ENCODE measurements at regions not wholly inside any gene's neighbourhood (a gene's known extent, or its start where the extent isn't known, plus 50 kb on each side); places are given as distances from the start of the nearest gene placed in this dataset.

- no peak for DNase-seq (ENCODE audit: low read depth in 3 of 3)
Measured at GRCh38 chr5:4802044-4802443, 338.1 kb upstream of the ADAMTS16 start.

DNA sequence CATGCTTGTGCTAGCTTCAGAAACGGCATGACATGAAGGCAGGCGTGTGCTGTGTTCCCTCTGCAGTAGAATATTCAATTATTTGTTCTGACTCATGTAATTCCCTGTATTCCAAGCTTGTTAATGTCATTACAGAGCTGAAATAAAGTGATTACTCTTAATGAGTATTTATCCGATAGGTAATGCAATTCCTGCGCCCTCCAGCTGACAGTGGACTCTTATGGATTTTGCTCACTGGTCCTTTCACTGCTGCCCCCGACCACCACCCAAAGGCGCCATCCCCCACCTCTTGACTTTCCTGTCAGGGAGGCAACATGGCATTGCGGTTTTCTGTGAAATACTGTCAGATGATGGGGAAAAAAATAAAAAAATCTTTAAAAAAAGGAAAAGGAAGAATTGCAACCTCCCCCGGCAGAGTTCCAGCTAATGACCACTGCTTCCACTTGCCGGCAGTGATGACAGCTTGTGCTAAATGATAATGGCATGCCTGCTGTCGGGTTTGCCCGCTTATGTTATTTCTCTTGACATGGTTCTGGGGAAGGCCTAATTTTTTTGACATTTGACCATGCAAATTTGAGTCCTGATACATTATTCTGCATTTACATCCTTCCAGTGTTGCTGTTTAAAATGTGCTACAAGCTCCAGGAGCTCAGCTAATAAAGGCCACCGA, 335.3 kb upstream of the ADAMTS16 start:
- DNase-seq (ENCODE audit: low read depth in 3 of 3) = no peak

DNA sequence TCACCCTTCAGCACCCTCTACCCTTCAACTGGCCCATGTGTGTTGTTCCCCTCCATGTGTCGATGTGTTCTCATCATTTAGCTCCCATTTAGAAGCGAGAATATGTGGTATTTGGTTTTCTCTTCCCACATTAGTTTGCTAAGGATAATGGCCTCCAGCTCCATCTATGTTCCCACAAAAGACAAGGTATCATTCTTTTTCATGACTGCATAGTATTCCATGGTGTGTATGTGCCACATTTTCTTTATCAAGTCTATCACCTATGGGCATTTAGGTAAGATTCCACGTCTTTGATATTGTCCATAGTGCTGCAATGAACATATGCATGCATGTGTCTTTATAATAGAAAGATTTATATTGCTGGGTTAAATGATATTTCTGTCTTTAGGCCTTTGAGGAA, 325.1 kb upstream of the ADAMTS16 start:
- no peak for DNase-seq (ENCODE audit: low read depth in 3 of 3)

GRCh38 chr5:4817767-4818166, 322.4 kb upstream of the ADAMTS16 start:
- DNase-seq (ENCODE audit: low read depth in 3 of 3) = no peak

DNA sequence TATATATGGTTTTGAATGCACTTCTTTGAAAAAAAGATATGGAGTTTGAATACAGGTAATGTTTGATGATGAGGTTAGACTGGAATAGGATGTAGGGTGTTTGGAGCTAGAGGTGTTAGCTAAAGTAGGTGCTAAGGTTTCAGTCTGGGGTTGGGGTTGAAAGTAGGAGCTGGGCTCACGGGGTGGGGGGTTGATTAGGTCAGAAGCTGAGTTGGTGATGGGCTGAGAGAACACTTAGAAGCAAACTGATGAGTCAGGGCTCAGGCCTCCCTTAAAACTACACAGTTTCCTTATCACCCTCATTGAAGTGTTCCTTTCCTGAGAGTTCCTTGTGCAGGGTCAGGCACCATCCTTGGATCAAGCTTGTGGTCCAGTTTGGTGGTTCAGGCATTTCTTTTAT, 308.8 kb upstream of the ADAMTS16 start:
- no peak for DNase-seq (ENCODE audit: low read depth in 3 of 3)

GRCh38 chr5:4832471-4832870, 307.7 kb upstream of the ADAMTS16 start:
- no peak for DNase-seq (ENCODE audit: low read depth in 3 of 3)

GRCh38 chr5:4833104-4833738, 306.9 kb upstream of the ADAMTS16 start:
- DNase-seq (ENCODE audit: low read depth in 3 of 3) = no peak

GRCh38 chr5:4837489-4838058, 302.6 kb upstream of the ADAMTS16 start:
- DNase-seq (ENCODE audit: low read depth in 3 of 3) = no peak

DNA sequence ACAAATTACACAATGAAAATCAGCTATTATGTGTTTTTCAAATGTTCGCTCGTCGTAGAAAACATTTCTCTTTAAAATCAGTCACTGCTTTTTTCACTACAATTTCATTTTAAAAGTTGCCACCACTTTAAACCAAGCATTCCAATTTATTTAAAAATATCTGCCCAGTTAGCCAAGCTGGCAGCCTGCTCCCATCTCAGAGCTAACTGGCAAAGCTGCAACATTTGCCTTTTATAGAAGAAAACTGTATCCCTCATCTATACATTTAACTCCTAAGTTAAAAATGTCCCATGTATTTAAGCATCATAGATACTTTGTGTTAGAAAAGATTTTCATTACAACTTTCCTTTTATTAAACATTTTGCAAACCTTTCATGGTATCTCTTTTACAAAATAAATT, 294.9 kb upstream of the ADAMTS16 start:
- DNase-seq (ENCODE audit: low read depth in 3 of 3) = no peak

GRCh38 chr5:4847766-4848165, 292.4 kb upstream of the ADAMTS16 start:
- DNase-seq (ENCODE audit: low read depth in 3 of 3) = no peak

DNA sequence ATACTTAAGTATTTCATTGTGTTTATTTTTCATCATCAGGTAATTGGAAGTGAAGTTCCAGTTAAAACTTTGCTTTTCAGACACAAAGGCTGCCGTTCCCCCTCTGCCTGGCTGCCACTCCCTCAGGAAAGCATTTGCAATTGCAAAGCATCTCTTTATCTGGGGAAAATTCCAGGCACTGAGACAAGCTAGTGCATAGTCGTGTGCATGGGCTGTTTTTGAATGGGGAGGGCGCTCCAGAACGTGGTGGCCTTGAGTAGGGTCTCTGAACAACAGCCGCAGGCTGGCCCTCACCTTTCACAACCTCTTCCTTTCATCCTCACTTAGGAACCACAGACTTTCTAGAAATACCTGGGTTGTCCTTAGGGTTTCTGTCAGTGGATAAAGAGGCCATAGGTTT, 285.1 kb upstream of the ADAMTS16 start:
- no peak for DNase-seq (ENCODE audit: low read depth in 3 of 3)

GRCh38 chr5:4855880-4856279, 284.2 kb upstream of the ADAMTS16 start:
- DNase-seq (ENCODE audit: low read depth in 3 of 3) = no peak

GRCh38 chr5:4857761-4858160, 282.4 kb upstream of the ADAMTS16 start:
- DNase-seq (ENCODE audit: low read depth in 3 of 3) = no peak

DNA sequence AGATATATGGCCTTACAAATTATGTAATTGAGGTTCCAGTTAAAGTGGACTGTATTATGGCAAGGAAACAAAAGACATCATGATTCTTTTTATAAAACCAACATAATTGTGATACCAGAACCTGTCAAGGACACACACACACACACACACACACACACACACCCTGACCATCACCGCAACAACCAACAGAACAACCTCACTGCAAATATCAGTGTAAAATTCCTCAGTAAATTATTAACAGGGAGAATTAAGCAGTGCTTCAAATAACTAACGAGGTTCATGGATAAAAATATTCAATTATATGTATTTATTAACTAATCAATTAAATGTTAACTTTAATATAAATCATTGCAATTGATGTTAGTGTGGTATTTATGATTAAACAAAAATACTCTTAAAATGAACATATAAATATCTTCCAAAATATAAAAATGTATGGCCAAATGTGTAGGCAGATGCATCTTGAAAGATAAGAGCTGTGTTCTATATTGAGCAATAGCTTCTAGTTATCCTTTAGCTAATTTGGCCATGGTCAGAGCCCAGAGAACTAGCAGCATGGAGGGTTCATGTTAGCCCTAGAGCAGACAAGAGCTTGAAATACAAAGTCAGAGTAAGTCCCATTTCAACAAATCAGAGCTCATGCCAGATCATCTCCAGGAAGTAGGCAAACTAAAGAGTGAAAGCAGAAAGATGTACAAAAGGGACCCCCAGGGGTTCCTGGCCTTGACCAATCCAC, 280.5 kb upstream of the ADAMTS16 start:
- no peak for DNase-seq (ENCODE audit: low read depth in 3 of 3)

DNA sequence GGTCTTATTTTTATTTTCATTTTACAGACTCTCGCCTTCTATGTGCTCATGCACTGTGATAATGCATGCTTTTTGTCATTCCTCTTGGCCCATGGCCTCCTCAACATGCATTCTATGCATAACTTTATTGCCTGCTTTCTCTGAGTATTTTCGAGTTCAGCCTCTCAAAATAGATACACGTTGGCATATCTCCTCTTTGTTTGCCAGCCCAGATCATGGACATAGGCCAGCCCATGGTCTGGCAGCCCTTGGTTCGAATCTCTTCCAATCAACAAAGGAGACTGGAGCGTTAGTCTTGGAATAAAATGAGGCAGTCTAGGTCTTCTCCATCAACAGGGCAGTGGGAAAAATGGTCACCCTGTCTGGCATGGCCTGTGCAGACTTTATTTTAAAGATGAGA, 279.5 kb upstream of the ADAMTS16 start:
- no peak for DNase-seq (ENCODE audit: low read depth in 3 of 3)

DNA sequence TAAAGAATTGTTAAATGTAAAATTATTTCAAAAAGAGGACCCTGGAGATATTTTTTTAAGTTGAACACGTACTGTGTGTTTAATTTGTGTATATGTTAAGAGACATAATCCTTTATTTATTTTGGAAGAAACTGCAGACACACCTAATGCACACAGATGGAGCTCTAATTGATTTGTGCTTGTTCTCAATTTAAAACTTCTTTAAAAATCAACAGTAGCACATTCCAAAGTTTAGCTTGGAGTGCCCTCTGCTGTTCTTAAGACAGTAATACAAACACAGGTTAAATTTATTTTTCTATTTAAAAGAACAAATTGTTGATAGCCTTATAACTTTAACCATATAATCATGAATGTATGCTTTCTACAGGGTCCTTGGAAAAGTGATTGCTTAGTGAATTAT, 277.6 kb upstream of the ADAMTS16 start:
- DNase-seq (ENCODE audit: low read depth in 3 of 3) = no peak

GRCh38 chr5:4866131-4866659, 273.9 kb upstream of the ADAMTS16 start:
- DNase-seq (ENCODE audit: low read depth in 3 of 3) = no peak

GRCh38 chr5:4866817-4867216, 273.3 kb upstream of the ADAMTS16 start:
- DNase-seq (ENCODE audit: low read depth in 3 of 3) = no peak

DNA sequence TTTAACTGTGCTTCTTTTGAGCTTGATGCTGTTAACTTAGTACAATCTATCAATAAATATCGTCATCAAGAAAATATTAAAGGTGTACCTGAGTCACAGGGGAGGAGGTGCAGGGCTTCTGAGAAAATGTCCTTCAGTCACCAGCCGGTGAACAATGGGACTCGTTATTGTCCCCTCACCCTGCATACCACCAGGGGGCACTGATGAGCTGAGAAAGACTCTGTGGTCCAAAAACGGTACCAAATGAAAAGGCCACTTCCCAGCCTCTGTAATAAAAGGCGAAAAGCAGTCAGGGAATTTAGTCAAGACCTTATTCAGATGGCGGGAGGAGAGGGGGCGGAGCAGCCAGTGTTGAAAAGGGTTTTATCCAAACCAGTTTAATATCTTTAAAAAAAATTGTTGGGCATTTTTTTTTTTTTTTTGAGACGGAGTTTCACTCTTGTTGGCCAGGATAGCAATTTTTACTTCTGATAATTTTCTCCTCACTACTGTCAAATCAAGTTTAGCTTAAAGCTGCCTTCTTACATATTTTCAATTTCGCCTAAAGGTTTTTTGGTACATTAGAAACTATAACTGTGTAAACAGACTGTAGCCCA, 271.9 kb upstream of the ADAMTS16 start:
- DNase-seq (ENCODE audit: low read depth in 3 of 3) = peak; percentile 11 to 38 (median 25)

DNA sequence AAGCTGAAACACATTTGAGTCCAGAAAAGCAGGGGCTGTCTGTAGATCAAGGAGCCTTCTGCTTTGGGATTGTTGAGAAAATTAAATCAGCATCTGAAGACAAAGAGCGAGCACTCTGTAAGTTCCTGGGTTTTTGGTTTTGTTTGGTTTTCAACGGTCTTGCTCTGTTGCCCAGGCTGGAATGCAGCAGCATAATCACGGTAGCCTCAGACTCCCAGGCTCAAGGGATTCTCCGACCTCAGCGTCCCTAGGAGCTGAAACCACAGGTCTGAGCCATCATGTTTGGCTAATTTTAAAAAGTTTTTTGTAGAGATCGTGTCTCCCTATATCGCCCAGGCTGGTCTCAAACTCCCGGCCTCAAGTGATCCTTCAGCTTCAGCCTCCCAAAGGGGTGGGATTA, 266.5 kb upstream of the ADAMTS16 start:
- no peak for DNase-seq (ENCODE audit: low read depth in 3 of 3)

- DNase-seq (ENCODE audit: low read depth in 3 of 3) = no peak
Measured at GRCh38 chr5:4874097-4874496, 266.0 kb upstream of the ADAMTS16 start.

- DNase-seq (ENCODE audit: low read depth in 3 of 3) = no peak
Measured at GRCh38 chr5:4875942-4876341, 264.2 kb upstream of the ADAMTS16 start.
